Brain microvascular endothelial cell (primary cell): ENCODE measurements at regions not wholly inside any gene's neighbourhood (a gene's known extent, or its start where the extent isn't known, plus 50 kb on each side); places are given as distances from the start of the nearest gene placed in this dataset.
"Not testable (repeated sequence)": the region's sequence is repeated elsewhere in the genome, so short reads cannot be mapped to it uniquely, and the experiment has no call there.

Experiments
- DNase-seq: peaks from one replicate; pipeline ENCODE4 v3.0.0-alpha.2; 2020
- H3K27ac ChIP-seq: fragments of 250-450 bp; sonication (Bioruptor Pico); 2 replicates; pipeline ENCODE4 v1.5.1; 2020; ENCODE audit warnings: mild to moderate bottlenecking, moderate library complexity
- H3K27me3 ChIP-seq: fragments of 250-450 bp; sonication (Bioruptor Pico); replicated peaks from 2 replicates; pipeline ENCODE4 v1.5.1; 2020; ENCODE audit warnings: mild to moderate bottlenecking
- H3K36me3 ChIP-seq: fragments of 250-450 bp; sonication (Bioruptor Pico); replicated peaks from 2 replicates; pipeline ENCODE4 v1.5.1; 2020; ENCODE audit warnings: mild to moderate bottlenecking
- H3K4me3 ChIP-seq: 2 replicates; pipeline ENCODE4 v1.5.1; 2011; ENCODE audit warnings: low read depth, mild to moderate bottlenecking, control low read depth, low read length, moderate library complexity
- in situ Hi-C: cut with HindIII; loops from 2 replicates; pipeline ENCODE4 v1.10.0; 2017; ENCODE audit warnings: low sequenced_read_pairs, low pct_ligation_motif_present
- TF ChIP-seq, protein P1 (sequence below): IDR thresholded peaks from 2 replicates; pipeline ENCODE4 v1.5.1; 2011; ENCODE audit warnings: low read depth, mild to moderate bottlenecking, moderate library complexity, low read length, control low read depth, inconsistent platforms; ENCODE audit errors: missing control alignments

DNA sequence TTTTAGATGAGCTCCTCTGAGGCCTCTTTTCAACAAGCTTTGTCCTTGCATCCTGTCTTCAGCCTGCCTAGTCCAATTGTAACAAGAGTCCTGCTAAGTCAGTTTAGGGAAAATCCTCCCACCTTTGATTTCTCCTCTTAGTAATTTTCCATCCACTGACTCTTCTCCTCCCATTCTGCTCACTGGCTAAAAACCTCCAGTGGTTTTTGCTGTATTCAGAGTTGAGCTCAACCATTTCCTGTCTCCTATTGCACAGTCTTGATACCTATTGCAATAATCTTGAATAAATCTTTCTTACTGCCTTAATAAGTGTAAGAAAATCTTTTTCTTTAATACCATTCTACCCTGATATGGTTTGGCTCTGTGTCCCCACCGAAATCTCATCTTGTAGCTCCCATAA, 117.8 kb upstream of the ENPP6 start:
- no peak overlapping the region for H3K27ac ChIP-seq
- TF ChIP-seq, protein P1, sequence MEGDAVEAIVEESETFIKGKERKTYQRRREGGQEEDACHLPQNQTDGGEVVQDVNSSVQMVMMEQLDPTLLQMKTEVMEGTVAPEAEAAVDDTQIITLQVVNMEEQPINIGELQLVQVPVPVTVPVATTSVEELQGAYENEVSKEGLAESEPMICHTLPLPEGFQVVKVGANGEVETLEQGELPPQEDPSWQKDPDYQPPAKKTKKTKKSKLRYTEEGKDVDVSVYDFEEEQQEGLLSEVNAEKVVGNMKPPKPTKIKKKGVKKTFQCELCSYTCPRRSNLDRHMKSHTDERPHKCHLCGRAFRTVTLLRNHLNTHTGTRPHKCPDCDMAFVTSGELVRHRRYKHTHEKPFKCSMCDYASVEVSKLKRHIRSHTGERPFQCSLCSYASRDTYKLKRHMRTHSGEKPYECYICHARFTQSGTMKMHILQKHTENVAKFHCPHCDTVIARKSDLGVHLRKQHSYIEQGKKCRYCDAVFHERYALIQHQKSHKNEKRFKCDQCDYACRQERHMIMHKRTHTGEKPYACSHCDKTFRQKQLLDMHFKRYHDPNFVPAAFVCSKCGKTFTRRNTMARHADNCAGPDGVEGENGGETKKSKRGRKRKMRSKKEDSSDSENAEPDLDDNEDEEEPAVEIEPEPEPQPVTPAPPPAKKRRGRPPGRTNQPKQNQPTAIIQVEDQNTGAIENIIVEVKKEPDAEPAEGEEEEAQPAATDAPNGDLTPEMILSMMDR = no peak
- no peaks in the 10 kb centered on the region for H3K27me3 ChIP-seq
- no peak overlapping the region for H3K4me3 ChIP-seq
- no peak for DNase-seq
- in situ Hi-C loops = no loop called here
- no peaks in the 10 kb centered on the region for H3K36me3 ChIP-seq

DNA sequence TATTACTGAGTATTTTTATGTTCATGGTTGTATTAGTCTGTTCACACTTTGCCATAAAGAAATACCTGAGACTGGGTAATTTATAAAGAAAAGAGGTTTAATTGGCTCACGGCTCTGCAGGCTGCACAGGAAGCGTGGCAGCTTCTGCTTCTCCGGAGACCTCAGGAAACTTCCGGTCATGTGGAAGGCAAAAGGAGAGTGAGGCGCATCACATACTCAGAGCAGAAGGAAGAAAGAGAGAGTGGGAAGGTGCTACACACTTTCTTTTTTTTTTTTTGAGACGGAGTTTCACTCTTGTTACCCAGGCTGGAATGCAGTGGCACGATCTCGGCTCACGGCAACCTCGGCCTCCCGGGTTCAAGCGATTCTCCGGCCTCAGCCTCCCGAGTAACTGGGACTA, 115.8 kb upstream of the ENPP6 start:
- H3K4me3 ChIP-seq, in situ Hi-C loops, H3K36me3 ChIP-seq, H3K27me3 ChIP-seq, DNase-seq, H3K27ac ChIP-seq: not testable (repeated sequence)

DNA sequence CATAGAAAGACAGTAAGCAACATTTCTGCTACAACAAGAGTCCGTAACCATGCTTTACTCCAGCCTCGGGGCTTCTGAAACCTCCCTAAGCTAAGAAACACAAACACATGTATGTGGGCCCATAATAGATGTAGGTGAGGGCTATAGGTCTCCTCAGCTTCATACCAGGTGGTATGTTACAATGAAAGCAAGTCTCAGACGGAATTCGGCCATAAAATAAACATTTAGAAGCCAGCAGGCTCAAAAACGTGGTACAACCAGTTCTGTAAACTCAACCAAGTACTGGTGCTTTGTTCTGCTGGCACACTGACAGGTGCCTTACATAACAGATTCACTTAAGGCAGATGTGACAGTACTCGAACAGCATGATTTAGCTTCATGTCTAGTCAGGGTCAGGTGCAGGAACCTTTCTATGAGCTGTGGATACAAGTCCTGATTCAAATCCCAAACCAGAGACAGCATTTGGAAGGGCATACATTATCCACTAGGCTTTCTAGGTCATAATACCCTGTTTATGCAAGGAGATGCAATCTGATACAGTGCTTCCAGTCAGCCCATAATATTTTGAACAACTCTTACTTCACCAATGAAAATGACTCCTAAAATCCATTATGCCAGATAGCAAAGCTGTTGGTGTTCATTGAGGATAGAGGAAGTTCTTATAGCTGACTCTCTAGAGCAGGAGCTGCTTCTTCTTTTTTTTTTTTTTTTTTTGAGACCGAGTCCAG, 113.8 kb upstream of the ENPP6 start:
- Histone ChIP-seq H3K36me3 (no peaks in the 10 kb centered on the region), H3K4me3 (no peak overlapping the region), H3K27me3 (no peaks in the 10 kb centered on the region), H3K27ac (no peak overlapping the region)
- TF ChIP-seq, protein P1 = no peak
- DNase-seq = no peak
- in situ Hi-C loops = no loop called here

DNA sequence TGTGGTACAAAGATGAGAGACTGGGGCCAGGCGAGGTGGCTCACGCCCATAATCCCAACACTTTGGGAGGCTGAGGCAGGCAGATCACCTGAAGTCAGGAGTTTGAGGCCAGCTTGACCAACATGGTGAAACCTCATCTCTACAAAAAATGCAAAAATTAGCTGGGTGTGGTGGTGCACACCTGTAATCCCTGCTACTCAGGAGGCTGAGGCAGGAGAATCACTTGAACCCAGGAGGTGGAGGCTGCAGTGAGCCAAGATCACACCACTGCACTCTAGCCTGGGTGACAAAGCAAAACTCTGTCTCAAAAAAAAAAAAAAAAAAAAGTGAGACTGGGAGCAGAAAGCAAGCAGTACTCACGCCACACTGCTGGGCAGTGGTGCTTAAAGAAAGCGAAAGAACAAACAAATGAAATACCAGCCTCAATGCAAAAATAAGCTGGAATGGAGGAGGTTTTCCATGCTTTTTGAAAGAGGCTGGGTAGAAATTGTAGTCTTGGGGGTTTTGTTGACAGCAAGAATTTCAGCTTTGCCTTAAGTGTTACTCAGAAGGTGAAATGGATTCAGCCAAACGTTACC, 112.9 kb upstream of the ENPP6 start:
- H3K36me3 ChIP-seq, H3K4me3 ChIP-seq, H3K27me3 ChIP-seq, in situ Hi-C loops, H3K27ac ChIP-seq, DNase-seq: not testable (repeated sequence)

DNA sequence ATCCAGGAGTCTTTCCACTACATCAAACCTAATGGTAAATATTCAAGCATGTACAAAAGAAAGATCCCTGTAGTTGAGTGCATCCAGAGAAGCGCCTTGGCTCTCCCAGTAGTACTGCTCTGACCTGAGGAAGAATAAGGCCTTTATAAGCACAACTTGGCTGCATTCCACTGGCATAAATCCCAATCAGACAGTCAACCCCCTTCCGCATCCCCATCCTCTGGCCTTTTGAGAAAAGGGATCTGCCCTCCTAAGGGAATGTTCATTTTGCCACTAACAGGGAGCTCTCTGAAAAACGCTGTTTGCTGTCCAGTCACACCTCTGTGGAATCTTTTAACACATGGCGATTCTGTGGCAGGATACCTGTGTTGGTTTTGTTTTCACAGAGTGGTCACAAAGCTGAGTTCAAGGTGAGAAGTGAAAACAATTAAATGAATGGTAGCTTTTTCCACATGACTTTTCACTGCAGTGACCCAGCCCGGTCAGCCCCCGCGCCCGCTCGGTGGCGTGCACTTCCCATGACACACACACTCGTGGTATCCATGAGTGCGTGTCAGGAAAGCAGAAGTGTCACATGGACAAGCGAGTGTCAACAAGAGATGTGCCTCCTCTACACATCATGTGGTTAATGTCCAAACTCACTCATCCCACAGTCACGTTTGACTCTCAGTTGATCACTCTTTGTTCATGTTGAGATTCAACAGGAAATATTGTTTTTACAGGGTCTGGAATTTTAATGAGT, 112.2 kb upstream of the ENPP6 start:
- Histone ChIP-seq H3K36me3 (no peaks in the 10 kb centered on the region), H3K27ac (no peak overlapping the region), H3K27me3 (no peaks in the 10 kb centered on the region), H3K4me3 (no peak overlapping the region)
- TF ChIP-seq, protein P1 = no peak
- in situ Hi-C loops = no loop called here
- DNase-seq = peak; percentile 25

DNA sequence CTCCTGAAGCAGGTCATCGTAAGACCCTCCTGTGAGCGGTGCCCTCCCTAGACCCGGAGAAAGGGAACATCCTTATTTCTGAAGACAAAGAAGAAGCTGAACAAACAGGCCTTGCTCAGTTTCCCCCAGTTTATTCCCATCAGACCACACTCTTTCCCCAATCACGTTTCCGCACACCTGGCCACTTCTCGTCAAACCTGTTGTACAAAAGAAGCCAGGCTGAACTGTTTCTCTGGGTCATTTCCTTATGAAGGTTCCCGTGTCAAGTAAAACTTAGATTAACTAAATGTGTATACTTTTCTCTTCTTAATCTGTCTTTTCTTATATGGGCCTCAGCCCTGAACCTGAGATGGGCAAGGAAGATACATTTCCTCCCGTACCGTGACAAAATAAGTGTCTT, 111.6 kb upstream of the ENPP6 start:
- no peaks in the 10 kb centered on the region for H3K36me3 ChIP-seq
- H3K27ac ChIP-seq = no peak overlapping the region

More for the DNA sequence above, 111.6 kb upstream of the ENPP6 start:
- in situ Hi-C loops = no loop called here
- no peaks in the 10 kb centered on the region for H3K27me3 ChIP-seq
- H3K4me3 ChIP-seq = no peak overlapping the region
- no peak for DNase-seq
- TF ChIP-seq, protein P1 = no peak
